Type B pancreatic cell (in vitro differentiated cells): ENCODE measurements at regions not wholly inside any gene's neighbourhood (a gene's known extent, or its start where the extent isn't known, plus 50 kb on each side); places are given as distances from the start of the nearest gene placed in this dataset.

Experiments used
- DNase-seq: peaks from one replicate; pipeline ENCODE4 v3.0.0; 2021; ENCODE audit warnings: mixed read lengths; ENCODE audit not compliant: unreplicated experiment; ENCODE audit errors: extremely low spot score
- H3K27ac Mint-ChIP-seq: 2 replicates; pipeline ENCODE4 v1.8.0; 2021; ENCODE audit warnings: mild to moderate bottlenecking, mixed read lengths
- H3K27me3 Mint-ChIP-seq: 2 replicates; pipeline ENCODE4 v1.8.0; 2021; ENCODE audit warnings: mixed read lengths
- H3K36me3 Mint-ChIP-seq: 2 replicates; pipeline ENCODE4 v1.8.0; 2021; ENCODE audit warnings: mixed read lengths
- H3K4me1 Mint-ChIP-seq: one replicate; pipeline ENCODE4 v1.8.0; 2021; ENCODE audit warnings: mixed read lengths; ENCODE audit not compliant: unreplicated experiment
- H3K4me3 Mint-ChIP-seq: 2 replicates; pipeline ENCODE4 v1.8.0; 2021; ENCODE audit warnings: mild to moderate bottlenecking, mixed read lengths
- H3K9me3 Mint-ChIP-seq: 2 replicates; pipeline ENCODE4 v1.8.0; 2021; ENCODE audit warnings: mixed read lengths
- TF ChIP-seq, protein P1 (sequence below): fragments of 200-600 bp; sonication (generic); conservative IDR thresholded peaks from 2 replicates; pipeline ENCODE4 v1.5.0; 2021; ENCODE audit warnings: antibody characterized with exemption, mild to moderate bottlenecking

DNA sequence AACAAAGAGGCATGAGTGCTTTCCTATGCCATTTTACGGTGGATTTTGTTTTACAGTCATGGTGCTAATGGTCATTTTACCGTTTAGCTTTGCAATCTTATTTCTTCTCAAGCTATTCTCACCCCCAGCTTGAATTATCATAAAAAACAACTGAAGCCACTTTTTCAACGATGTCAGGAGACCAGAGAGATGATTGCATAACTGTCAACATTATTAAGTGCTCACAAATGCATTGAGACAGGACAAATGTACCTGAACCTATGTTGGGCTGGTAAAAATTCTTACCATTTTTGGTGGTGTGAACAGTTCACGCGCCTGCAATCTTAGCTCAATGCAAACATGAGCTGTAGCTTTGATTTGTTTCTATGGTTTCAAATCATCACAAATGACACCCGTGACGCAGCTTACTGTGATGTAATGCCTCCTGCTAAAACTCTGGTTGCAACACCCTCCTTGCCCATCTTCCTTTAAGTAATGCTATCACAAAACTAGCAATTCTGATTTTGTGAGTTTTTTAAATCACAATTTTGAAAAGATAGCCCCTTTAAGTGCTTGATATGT, 104.4 kb downstream of the UCHL5 start:
- TF ChIP-seq, protein P1, sequence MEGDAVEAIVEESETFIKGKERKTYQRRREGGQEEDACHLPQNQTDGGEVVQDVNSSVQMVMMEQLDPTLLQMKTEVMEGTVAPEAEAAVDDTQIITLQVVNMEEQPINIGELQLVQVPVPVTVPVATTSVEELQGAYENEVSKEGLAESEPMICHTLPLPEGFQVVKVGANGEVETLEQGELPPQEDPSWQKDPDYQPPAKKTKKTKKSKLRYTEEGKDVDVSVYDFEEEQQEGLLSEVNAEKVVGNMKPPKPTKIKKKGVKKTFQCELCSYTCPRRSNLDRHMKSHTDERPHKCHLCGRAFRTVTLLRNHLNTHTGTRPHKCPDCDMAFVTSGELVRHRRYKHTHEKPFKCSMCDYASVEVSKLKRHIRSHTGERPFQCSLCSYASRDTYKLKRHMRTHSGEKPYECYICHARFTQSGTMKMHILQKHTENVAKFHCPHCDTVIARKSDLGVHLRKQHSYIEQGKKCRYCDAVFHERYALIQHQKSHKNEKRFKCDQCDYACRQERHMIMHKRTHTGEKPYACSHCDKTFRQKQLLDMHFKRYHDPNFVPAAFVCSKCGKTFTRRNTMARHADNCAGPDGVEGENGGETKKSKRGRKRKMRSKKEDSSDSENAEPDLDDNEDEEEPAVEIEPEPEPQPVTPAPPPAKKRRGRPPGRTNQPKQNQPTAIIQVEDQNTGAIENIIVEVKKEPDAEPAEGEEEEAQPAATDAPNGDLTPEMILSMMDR: no peak
- peaks cover 3% of the 10 kb centered on the region for H3K36me3 Mint-ChIP-seq
- peaks cover 7% of the 10 kb centered on the region for H3K9me3 Mint-ChIP-seq
- peaks cover 11% of the 10 kb centered on the region for H3K4me1 Mint-ChIP-seq
- peak overlapping the region; percentile 22 for H3K4me3 Mint-ChIP-seq
- no peaks in the 10 kb centered on the region for H3K27me3 Mint-ChIP-seq
- H3K27ac Mint-ChIP-seq: peak overlapping the region; percentile 68
- no peak for DNase-seq

DNA sequence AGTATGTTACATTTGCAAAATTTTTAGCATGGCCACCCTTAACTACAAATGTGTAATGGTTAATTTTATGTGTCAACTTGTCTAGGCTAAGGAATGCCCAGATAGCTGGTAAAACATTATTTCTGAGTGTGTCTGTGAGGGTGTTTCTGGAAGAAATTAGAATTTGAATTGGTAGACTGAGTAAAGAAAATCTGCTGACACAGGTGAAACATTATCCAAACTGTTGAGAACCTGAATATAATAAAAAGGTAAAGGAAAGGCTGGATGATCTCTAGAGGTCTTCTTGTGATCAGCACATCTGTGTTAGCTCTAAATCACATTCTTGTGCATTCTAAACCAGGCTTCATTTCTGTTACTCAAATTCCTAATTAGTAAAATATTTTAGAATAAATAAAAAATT, 100.8 kb downstream of the UCHL5 start:
- H3K27me3 Mint-ChIP-seq: no peaks in the 10 kb centered on the region
- H3K9me3 Mint-ChIP-seq: peaks cover 7% of the 10 kb centered on the region
- H3K4me3 Mint-ChIP-seq: no peak overlapping the region
- H3K4me1 Mint-ChIP-seq: peaks cover 5% of the 10 kb centered on the region
- no peak for DNase-seq
- H3K27ac Mint-ChIP-seq: no peak overlapping the region
- TF ChIP-seq, protein P1: no peak
- H3K36me3 Mint-ChIP-seq: peaks cover 3% of the 10 kb centered on the region

DNA sequence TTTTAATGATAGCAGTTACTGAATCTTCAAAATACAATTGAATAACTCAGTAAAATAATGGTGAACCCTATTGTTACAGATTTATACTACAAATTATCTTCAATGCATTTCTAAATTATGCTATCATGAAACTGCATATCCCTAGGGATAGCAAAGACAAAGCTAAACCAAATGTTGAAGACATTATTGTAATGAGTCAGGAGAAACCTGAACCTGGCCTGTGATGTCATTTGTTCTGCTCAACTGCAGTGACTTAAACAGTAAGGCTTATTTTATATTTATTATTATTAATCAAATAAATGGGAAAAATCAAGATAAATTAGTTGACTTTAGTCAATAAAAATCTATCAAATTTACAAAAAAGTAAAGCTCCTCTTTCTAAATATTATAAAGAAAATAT, 100.3 kb downstream of the UCHL5 start:
- no peak for DNase-seq
- TF ChIP-seq, protein P1: no peak
- peaks cover 5% of the 10 kb centered on the region for H3K4me1 Mint-ChIP-seq
- H3K9me3 Mint-ChIP-seq: peaks cover 7% of the 10 kb centered on the region
- no peaks in the 10 kb centered on the region for H3K27me3 Mint-ChIP-seq
- no peak overlapping the region for H3K27ac Mint-ChIP-seq
- no peak overlapping the region for H3K4me3 Mint-ChIP-seq
- H3K36me3 Mint-ChIP-seq: peaks cover 3% of the 10 kb centered on the region

DNA sequence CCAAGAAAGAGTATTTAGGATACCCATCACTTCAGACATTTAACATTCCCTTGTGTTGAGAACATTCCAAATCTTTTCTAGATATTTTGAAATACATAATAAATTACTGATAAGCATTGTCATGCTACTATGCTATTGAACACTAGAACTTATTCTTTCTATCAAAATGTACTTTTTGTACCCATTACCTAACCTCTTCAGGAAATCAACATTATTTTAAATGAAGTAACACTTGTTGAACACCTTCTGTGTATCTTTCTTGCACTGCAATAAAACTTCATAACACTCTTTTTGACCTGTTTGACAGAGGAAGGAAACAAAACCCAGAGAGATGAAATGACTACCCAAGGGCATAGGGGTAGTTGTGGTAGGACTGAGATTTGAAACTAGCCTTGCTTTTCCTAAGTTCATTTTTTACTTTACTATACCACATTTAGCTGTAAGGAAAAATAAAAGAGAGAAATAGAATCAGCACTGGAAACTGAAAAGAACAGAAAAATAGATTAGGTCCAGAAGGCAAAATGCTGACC, 99.4 kb downstream of the UCHL5 start:
- TF ChIP-seq, protein P1: no peak
- peaks cover 3% of the 10 kb centered on the region for H3K36me3 Mint-ChIP-seq
- H3K4me1 Mint-ChIP-seq: peaks cover 4% of the 10 kb centered on the region
- no peak for DNase-seq
- H3K27me3 Mint-ChIP-seq: no peaks in the 10 kb centered on the region
- H3K27ac Mint-ChIP-seq: no peak overlapping the region
- H3K9me3 Mint-ChIP-seq: peaks cover 5% of the 10 kb centered on the region
- no peak overlapping the region for H3K4me3 Mint-ChIP-seq
